ENCODE measurements at regions not wholly inside any gene's neighbourhood (a gene's known extent, or its start where the extent isn't known, plus 50 kb on each side); places are given as distances from the start of the nearest gene placed in this dataset.

DNA sequence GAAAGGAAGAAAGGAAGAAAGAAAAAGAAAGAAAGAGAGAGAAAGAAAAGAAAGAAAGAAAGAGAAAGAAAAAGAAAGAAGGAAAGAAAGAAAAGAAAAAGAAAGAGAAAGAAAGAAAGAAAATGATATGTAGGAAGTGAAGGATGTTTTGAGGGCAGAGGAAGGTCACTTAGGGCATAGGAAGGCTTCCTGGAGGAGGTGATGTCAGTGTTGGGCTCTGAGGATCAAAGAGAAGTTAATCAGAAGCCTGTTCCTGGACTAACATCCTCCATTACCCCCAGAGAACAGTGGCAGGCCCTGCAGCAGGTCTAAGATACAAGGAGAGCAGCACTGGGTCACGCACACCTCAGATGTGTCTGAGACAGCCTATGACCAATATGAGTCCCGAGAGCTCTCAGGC is 54.7 kb upstream of the CALN1 start:
- TF ChIP-seq POLR2A (IDR thresholded peaks at IDR 0.05; ENCODE audit: low read depth, low read length): no peak
- no peak for TF ChIP-seq POLR2AphosphoS5 (IDR thresholded peaks at IDR 0.05; ENCODE audit: low read depth, low read length)
